GM19324 (cell line): ENCODE measurements at regions not wholly inside any gene's neighbourhood (a gene's known extent, or its start where the extent isn't known, plus 50 kb on each side); places are given as distances from the start of the nearest gene placed in this dataset.
A peak's percentile ranks its signal among the peaks of the same experiment; 100 is the strongest.

Source experiments
- ATAC-seq: cut with Tn5 transposase; IDR thresholded peaks from one replicate; pipeline ENCODE4 v1.9.1; 2021; ENCODE audit warnings: mild to moderate bottlenecking, moderate library complexity; ENCODE audit not compliant: unreplicated experiment, low FRiP score

GRCh38 chr1:221907166-221907932 lies 165.5 kb upstream of the DUSP10 start:
- no peak for ATAC-seq

GRCh38 chr1:221905802-221906201 lies 163.9 kb upstream of the DUSP10 start:
- ATAC-seq: no peak

- no peak for ATAC-seq
Observed at GRCh38 chr1:221904319-221904718, 162.4 kb upstream of the DUSP10 start.

- no peak for ATAC-seq
Observed at GRCh38 chr1:221903594-221903993, 161.7 kb upstream of the DUSP10 start.

- ATAC-seq: no peak
Observed at GRCh38 chr1:221902961-221903360, 161.1 kb upstream of the DUSP10 start.

GRCh38 chr1:221900678-221901077 lies 158.8 kb upstream of the DUSP10 start:
- no peak for ATAC-seq

- no peak for ATAC-seq
Observed at GRCh38 chr1:221897321-221897721, 155.4 kb upstream of the DUSP10 start.

GRCh38 chr1:221892301-221892830 lies 150.5 kb upstream of the DUSP10 start:
- ATAC-seq: no peak

GRCh38 chr1:221891708-221892107 lies 149.8 kb upstream of the DUSP10 start:
- no peak for ATAC-seq

GRCh38 chr1:221888801-221889200 lies 146.9 kb upstream of the DUSP10 start:
- no peak for ATAC-seq

GRCh38 chr1:221888218-221888617 lies 146.3 kb upstream of the DUSP10 start:
- ATAC-seq: no peak

GRCh38 chr1:221887758-221888157 lies 145.9 kb upstream of the DUSP10 start:
- ATAC-seq: no peak

- ATAC-seq: no peak
Observed at GRCh38 chr1:221887415-221887746, 145.5 kb upstream of the DUSP10 start.

- ATAC-seq: no peak
Observed at GRCh38 chr1:221886743-221887414, 145.0 kb upstream of the DUSP10 start.

GRCh38 chr1:221886311-221886710 lies 144.4 kb upstream of the DUSP10 start:
- ATAC-seq: no peak

GRCh38 chr1:221884821-221885220 lies 142.9 kb upstream of the DUSP10 start:
- ATAC-seq: no peak

GRCh38 chr1:221881805-221882581 lies 140.1 kb upstream of the DUSP10 start:
- no peak for ATAC-seq

GRCh38 chr1:221880182-221880581 lies 138.3 kb upstream of the DUSP10 start:
- ATAC-seq: no peak

GRCh38 chr1:221878134-221878533 lies 136.2 kb upstream of the DUSP10 start:
- ATAC-seq: peak; percentile 56

GRCh38 chr1:221877311-221877710 lies 135.4 kb upstream of the DUSP10 start:
- ATAC-seq: no peak

GRCh38 chr1:221875004-221875330 lies 133.1 kb upstream of the DUSP10 start:
- no peak for ATAC-seq
